ENCODE measurements at regions not wholly inside any gene's neighbourhood (a gene's known extent, or its start where the extent isn't known, plus 50 kb on each side); places are given as distances from the start of the nearest gene placed in this dataset.

DNA sequence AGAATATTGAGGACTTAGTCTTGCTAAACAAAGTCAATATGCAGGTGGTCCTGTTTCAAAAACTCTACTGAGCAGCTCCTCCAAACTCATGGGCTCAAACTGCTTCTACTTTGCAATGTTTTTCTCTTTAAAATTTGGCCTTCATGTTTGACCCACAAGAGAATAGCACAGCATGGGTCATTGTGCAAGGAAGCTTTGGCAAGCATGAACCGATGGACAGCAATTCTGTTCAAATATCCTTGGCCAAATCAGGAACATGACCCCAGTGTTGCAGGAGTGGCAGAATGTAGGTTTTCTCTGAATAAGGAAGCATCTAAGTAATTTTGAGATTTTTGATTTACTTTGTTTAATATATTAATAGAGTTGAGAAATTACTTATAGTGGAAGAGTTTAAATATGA lies 477.9 kb downstream of the KCNJ3 start:
- no peaks in the 10 kb centered on the region for H3K27me3 Mint-ChIP-seq (ENCODE audit: insufficient read depth)
- no peaks in the 10 kb centered on the region for H3K4me1 ChIP-seq (ENCODE audit: control insufficient read depth, insufficient read depth, low read length)
- peaks cover 6% of the 10 kb centered on the region for H3K9me3 Mint-ChIP-seq
- no peak overlapping the region for H3K27ac ChIP-seq (ENCODE audit: low read depth, low read length)
- H3K36me3 ChIP-seq (ENCODE audit: control insufficient read depth, insufficient read depth, low read length): no peaks in the 10 kb centered on the region
- H3K27me3 ChIP-seq (ENCODE audit: control insufficient read depth, insufficient read depth, low read length, poor library complexity, severe bottlenecking): no peaks in the 10 kb centered on the region
- H3K4me3 Mint-ChIP-seq: no peak overlapping the region
- no peak overlapping the region for H3K4me3 ChIP-seq (ENCODE audit: low read length)
- no peaks in the 10 kb centered on the region for H3K9me3 ChIP-seq (ENCODE audit: control insufficient read depth, low read length)
- no peak overlapping the region for H3K9ac ChIP-seq (ENCODE audit: extremely low read depth, low read length, poor library complexity, severe bottlenecking)
- DNase-seq: no peak
- H3K27ac Mint-ChIP-seq: no peak overlapping the region
- no peaks in the 10 kb centered on the region for H3K36me3 Mint-ChIP-seq (ENCODE audit: low read depth)
- WGBS, 2 experiments (ENCODE audit: insufficient coverage in 1 of 2, insufficient read length in 1 of 2): 60 to 89% methylated on average over 1 of the region's 1 CpG
- no peak for TF ChIP-seq CTCF (conservative IDR thresholded peaks at IDR 0.05)
- no peaks in the 10 kb centered on the region for H3K4me1 Mint-ChIP-seq

DNA sequence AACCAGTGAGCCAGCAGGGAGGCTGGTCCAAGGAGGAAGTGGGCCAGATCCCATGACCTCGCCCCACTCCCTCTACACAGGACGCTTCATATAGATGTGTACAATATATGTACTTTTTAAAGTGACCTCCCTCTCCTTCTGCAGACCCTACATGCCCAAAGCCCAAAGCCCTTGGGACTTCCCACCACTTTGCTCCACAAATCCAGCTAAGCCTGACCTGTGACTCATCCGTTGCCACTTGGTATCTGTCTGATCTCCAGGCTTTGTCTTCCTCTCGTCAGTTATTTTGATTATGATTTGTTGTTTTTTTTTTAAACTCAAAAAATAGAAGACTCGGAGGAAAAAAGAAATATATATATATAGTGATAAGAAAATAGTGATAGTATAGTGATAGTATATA lies 470.8 kb downstream of the KCNJ3 start:
- H3K9me3 Mint-ChIP-seq: peaks cover 6% of the 10 kb centered on the region
- no peak for TF ChIP-seq CTCF (conservative IDR thresholded peaks at IDR 0.05)
- no peaks in the 10 kb centered on the region for H3K4me1 Mint-ChIP-seq
- H3K4me3 Mint-ChIP-seq: no peak overlapping the region
- WGBS, 2 experiments (ENCODE audit: insufficient coverage in 1 of 2, insufficient read length in 1 of 2): 91 to 100% methylated on average over 1 of the region's 5 CpGs
- Histone ChIP-seq H3K4me1 (ENCODE audit: control insufficient read depth, insufficient read depth, low read length) (no peaks in the 10 kb centered on the region), H3K27me3 (ENCODE audit: control insufficient read depth, insufficient read depth, low read length, poor library complexity, severe bottlenecking) (no peaks in the 10 kb centered on the region), H3K27ac (ENCODE audit: low read depth, low read length) (no peak overlapping the region), H3K9me3 (ENCODE audit: control insufficient read depth, low read length) (no peaks in the 10 kb centered on the region), H3K36me3 (ENCODE audit: control insufficient read depth, insufficient read depth, low read length) (no peaks in the 10 kb centered on the region), H3K9ac (ENCODE audit: extremely low read depth, low read length, poor library complexity, severe bottlenecking) (no peak overlapping the region), H3K4me3 (ENCODE audit: low read length) (no peak overlapping the region)
- no peaks in the 10 kb centered on the region for H3K36me3 Mint-ChIP-seq (ENCODE audit: low read depth)
- H3K27ac Mint-ChIP-seq: no peak overlapping the region
- no peaks in the 10 kb centered on the region for H3K27me3 Mint-ChIP-seq (ENCODE audit: insufficient read depth)
- no peak for DNase-seq

DNA sequence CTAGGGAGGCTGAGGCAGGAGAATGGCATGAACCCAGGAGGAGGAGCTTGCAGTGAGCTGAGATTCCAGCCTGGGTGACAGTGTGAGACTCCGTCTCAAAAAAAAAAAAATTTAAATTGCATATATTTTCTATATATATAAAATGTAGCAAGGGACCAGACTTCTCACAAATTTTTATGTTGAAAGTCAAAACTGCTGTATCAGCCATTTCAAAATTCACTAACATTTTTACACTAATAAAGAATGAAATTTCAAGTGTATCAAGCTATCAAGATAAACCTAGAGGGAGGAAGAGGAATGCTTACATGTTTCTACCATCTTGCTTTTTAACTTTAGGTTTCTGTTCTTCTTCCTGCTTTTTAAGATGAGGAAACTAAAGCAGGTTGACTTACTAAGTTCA lies 464.0 kb downstream of the KCNJ3 start:
- no peak overlapping the region for H3K27ac ChIP-seq (ENCODE audit: low read depth, low read length)
- H3K27me3 ChIP-seq (ENCODE audit: control insufficient read depth, insufficient read depth, low read length, poor library complexity, severe bottlenecking): no peaks in the 10 kb centered on the region
- no peak for DNase-seq
- no peak for TF ChIP-seq CTCF (conservative IDR thresholded peaks at IDR 0.05)
- peaks cover 4% of the 10 kb centered on the region for H3K9me3 Mint-ChIP-seq
- no peak overlapping the region for H3K27ac Mint-ChIP-seq
- H3K36me3 Mint-ChIP-seq (ENCODE audit: low read depth): no peaks in the 10 kb centered on the region
- no peaks in the 10 kb centered on the region for H3K9me3 ChIP-seq (ENCODE audit: control insufficient read depth, low read length)
- no peak overlapping the region for H3K4me3 Mint-ChIP-seq
- no peak overlapping the region for H3K9ac ChIP-seq (ENCODE audit: extremely low read depth, low read length, poor library complexity, severe bottlenecking)
- no peaks in the 10 kb centered on the region for H3K4me1 ChIP-seq (ENCODE audit: control insufficient read depth, insufficient read depth, low read length)
- H3K4me3 ChIP-seq (ENCODE audit: low read length): no peak overlapping the region
- no peaks in the 10 kb centered on the region for H3K27me3 Mint-ChIP-seq (ENCODE audit: insufficient read depth)
- no peaks in the 10 kb centered on the region for H3K36me3 ChIP-seq (ENCODE audit: control insufficient read depth, insufficient read depth, low read length)
- no CpG with 5 or more reads among the region's 1 CpG for WGBS, 2 experiments (ENCODE audit: insufficient coverage in 1 of 2, insufficient read length in 1 of 2)
- H3K4me1 Mint-ChIP-seq: no peaks in the 10 kb centered on the region

All from endodermal cell (in vitro differentiated cells).